ENCODE measurements at regions not wholly inside any gene's neighbourhood (a gene's known extent, or its start where the extent isn't known, plus 50 kb on each side); places are given as distances from the start of the nearest gene placed in this dataset.

DNA sequence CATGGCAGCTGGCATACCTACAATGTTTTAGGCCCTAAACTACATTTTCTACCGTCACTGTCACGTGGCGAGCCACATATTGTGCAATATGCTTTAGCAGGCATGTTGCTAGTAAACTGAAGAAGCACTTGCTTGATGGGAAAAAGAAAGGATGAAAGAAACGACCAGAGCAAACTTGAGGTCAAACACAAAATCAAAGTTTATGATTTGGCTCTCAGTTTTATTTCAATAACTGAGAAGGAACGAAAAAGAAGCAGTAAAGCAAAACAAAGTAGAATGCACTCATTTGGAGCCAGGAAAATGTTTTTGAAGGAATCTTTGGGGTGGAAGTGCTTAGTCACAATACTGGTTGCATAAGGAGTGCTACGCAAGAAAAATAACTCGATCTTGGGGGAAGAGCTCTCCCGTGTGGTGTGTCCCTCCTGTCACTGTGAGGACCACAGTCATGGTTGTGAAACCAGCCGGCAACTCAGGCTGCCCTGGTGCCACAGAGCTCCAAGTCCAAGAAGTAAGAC, 349.8 kb downstream of the RBM43 start:
- no peak overlapping the region for H3K9ac ChIP-seq (ENCODE audit: low read length)
- no peak overlapping the region for H3K27ac ChIP-seq (ENCODE audit: low read depth, low read length)
- no peaks in the 10 kb centered on the region for H3K27me3 ChIP-seq (ENCODE audit: control insufficient read depth in 1 of 2, insufficient read depth in 2 of 2, low read length in 2 of 2)

DNA sequence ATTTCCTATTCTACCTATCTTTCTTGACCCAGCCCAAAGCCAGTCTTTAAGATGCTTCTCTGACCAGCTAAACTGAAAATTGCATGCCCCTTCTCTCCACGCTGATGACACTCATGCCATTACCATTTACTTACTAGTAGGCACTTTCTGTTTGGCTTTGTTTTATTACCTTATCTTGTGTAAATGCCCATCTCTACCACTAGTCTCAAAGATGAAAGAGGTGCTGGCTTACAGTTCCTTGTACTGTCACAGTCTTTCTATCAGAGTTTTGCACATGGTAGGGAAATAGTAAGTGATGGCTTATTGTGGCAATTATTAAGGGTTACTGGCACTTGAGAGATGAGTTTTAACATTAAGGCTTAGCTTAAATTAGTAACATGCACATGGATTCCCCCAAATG, 352.1 kb downstream of the RBM43 start:
- H3K36me3 ChIP-seq (ENCODE audit: insufficient read depth, low read length) = no peaks in the 10 kb centered on the region
- no peak overlapping the region for H3K27ac ChIP-seq (ENCODE audit: low read depth, low read length)
- H3K9ac ChIP-seq (ENCODE audit: low read length) = no peak overlapping the region
- no peak overlapping the region for H3K4me3 ChIP-seq (ENCODE audit: low read depth in 1 of 2, low read length in 2 of 2)
- no peaks in the 10 kb centered on the region for H3K9me3 ChIP-seq (ENCODE audit: low read length)
- no peaks in the 10 kb centered on the region for H3K4me1 ChIP-seq (ENCODE audit: insufficient read depth, low read length)
- no peaks in the 10 kb centered on the region for H3K27me3 ChIP-seq (ENCODE audit: control insufficient read depth in 1 of 2, insufficient read depth in 2 of 2, low read length in 2 of 2)

More for the DNA sequence above, 349.8 kb downstream of the RBM43 start:
- Histone ChIP-seq H3K4me3 (ENCODE audit: low read depth in 1 of 2, low read length in 2 of 2) (peak overlapping the region in 1 of 2 donors; percentile 11), H3K36me3 (ENCODE audit: insufficient read depth, low read length) (no peaks in the 10 kb centered on the region), H3K4me1 (ENCODE audit: insufficient read depth, low read length) (no peaks in the 10 kb centered on the region), H3K9me3 (ENCODE audit: low read length) (no peaks in the 10 kb centered on the region)

DNA sequence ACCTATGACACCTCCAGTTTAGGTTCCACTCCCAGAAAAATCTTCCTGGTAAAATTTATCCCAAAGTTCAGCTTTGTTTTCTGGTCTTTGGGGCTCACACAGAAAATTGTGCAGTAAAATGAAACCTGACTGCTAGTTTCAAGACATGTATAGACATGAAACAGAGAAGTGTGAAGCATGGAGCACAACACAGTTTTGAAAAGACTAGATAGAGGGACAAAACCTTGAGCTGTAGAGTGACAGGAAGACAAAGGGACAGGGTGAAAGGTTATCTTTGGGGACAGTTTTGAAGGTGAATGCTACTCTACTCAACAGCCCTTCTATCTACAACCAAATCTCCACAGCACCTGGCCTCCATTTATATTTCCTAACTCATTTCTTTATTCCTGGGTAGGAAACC, 352.6 kb downstream of the RBM43 start:
- Histone ChIP-seq H3K27ac (ENCODE audit: low read depth, low read length) (no peak overlapping the region), H3K36me3 (ENCODE audit: insufficient read depth, low read length) (no peaks in the 10 kb centered on the region), H3K27me3 (ENCODE audit: control insufficient read depth in 1 of 2, insufficient read depth in 2 of 2, low read length in 2 of 2) (no peaks in the 10 kb centered on the region), H3K4me3 (ENCODE audit: low read depth in 1 of 2, low read length in 2 of 2) (no peak overlapping the region), H3K9ac (ENCODE audit: low read length) (no peak overlapping the region), H3K4me1 (ENCODE audit: insufficient read depth, low read length) (no peaks in the 10 kb centered on the region), H3K9me3 (ENCODE audit: low read length) (no peaks in the 10 kb centered on the region)

DNA sequence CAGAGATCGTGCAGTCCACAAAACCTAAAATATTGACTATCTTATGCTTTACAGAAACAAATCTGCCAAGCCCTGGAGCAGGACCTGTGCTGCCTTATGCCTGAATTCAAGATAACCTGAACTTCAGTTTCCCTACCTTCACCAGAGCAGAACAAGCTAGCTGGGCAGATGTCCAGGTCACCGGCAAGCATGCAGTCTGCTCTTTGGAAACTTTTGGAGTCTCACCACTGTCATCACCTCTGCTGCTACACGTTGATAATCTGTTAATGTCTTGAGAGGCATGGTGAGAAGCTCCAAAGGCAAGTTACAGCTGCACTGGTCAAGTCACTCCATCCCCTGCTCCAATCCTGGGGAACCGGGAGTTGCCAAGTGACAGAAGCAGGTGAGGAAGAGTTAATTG, 354.2 kb downstream of the RBM43 start:
- Histone ChIP-seq H3K27ac (ENCODE audit: low read depth, low read length) (no peak overlapping the region), H3K9ac (ENCODE audit: low read length) (no peak overlapping the region), H3K4me1 (ENCODE audit: insufficient read depth, low read length) (no peaks in the 10 kb centered on the region), H3K4me3 (ENCODE audit: low read depth in 1 of 2, low read length in 2 of 2) (no peak overlapping the region), H3K9me3 (ENCODE audit: low read length) (no peaks in the 10 kb centered on the region), H3K36me3 (ENCODE audit: insufficient read depth, low read length) (no peaks in the 10 kb centered on the region), H3K27me3 (ENCODE audit: control insufficient read depth in 1 of 2, insufficient read depth in 2 of 2, low read length in 2 of 2) (no peaks in the 10 kb centered on the region)

DNA sequence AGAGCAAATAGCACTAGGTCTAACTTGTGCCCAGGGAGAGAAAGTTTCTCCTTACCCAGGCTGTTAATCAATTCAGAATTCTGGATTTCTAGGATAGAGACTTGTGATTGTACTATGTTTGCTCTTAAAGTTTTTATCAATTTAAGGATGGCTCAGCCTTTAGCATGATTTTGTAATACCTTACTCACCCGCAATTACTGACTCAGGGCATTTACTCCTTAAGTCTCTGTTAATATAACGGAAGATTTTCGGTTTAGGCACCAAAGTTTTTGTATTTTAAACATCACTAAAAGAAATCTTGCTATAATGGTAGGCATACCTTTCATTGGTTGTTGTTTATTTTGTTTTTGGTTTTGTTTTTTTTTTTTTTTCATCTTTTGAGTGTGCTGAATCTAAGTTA, 358.2 kb downstream of the RBM43 start:
- H3K27me3 ChIP-seq (ENCODE audit: control insufficient read depth in 1 of 2, insufficient read depth in 2 of 2, low read length in 2 of 2) = no peaks in the 10 kb centered on the region
- no peak overlapping the region for H3K4me3 ChIP-seq (ENCODE audit: low read depth in 1 of 2, low read length in 2 of 2)
- no peak overlapping the region for H3K9ac ChIP-seq (ENCODE audit: low read length)
- H3K36me3 ChIP-seq (ENCODE audit: insufficient read depth, low read length) = no peaks in the 10 kb centered on the region
- H3K4me1 ChIP-seq (ENCODE audit: insufficient read depth, low read length) = no peaks in the 10 kb centered on the region
- no peaks in the 10 kb centered on the region for H3K9me3 ChIP-seq (ENCODE audit: low read length)
- H3K27ac ChIP-seq (ENCODE audit: low read depth, low read length) = no peak overlapping the region

DNA sequence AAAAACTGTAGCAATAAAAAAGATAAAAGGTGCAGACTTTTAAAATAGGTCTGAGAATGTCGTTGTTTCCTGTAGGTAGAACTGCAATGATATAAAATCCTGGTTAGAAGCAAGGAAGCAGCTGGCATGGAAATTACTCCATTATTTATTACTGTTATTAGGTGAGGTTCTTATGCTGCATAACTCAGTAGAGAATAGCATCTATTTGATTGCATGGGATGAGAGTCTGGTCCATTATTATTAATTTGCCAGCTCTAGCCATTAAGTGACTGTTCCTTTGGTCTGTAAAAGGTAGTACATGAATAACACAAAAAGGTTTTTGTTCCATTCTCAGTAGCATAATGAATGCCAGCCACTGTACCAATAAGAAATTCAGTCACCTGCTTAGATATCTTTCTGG, 358.6 kb downstream of the RBM43 start:
- Histone ChIP-seq H3K4me3 (ENCODE audit: low read depth in 1 of 2, low read length in 2 of 2) (no peak overlapping the region), H3K27me3 (ENCODE audit: control insufficient read depth in 1 of 2, insufficient read depth in 2 of 2, low read length in 2 of 2) (no peaks in the 10 kb centered on the region), H3K4me1 (ENCODE audit: insufficient read depth, low read length) (no peaks in the 10 kb centered on the region), H3K9ac (ENCODE audit: low read length) (no peak overlapping the region), H3K27ac (ENCODE audit: low read depth, low read length) (no peak overlapping the region), H3K36me3 (ENCODE audit: insufficient read depth, low read length) (no peaks in the 10 kb centered on the region), H3K9me3 (ENCODE audit: low read length) (no peaks in the 10 kb centered on the region)

DNA sequence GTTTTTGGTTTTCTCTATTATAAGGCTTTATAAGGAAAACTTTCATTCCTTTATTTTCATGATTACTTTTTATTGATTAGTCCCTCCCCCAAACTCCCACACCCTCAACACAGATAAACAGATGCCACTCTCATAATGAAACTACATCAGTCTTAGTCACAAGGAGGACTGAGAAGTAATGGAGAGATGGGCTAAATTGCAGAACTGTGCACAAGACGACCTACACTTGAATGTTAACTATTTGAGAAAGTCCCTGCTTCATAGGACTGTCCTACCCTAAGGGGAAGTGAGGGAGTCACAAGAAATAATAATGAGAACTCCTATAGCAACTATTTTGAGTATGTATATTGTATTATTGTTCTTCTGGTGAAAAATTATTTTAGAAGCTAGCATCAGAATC, 360.8 kb downstream of the RBM43 start:
- Histone ChIP-seq H3K27ac (ENCODE audit: low read depth, low read length) (no peak overlapping the region), H3K9me3 (ENCODE audit: low read length) (no peaks in the 10 kb centered on the region), H3K9ac (ENCODE audit: low read length) (no peak overlapping the region), H3K27me3 (ENCODE audit: control insufficient read depth in 1 of 2, insufficient read depth in 2 of 2, low read length in 2 of 2) (no peaks in the 10 kb centered on the region), H3K4me1 (ENCODE audit: insufficient read depth, low read length) (no peaks in the 10 kb centered on the region), H3K4me3 (ENCODE audit: low read depth in 1 of 2, low read length in 2 of 2) (no peak overlapping the region), H3K36me3 (ENCODE audit: insufficient read depth, low read length) (no peaks in the 10 kb centered on the region)

DNA sequence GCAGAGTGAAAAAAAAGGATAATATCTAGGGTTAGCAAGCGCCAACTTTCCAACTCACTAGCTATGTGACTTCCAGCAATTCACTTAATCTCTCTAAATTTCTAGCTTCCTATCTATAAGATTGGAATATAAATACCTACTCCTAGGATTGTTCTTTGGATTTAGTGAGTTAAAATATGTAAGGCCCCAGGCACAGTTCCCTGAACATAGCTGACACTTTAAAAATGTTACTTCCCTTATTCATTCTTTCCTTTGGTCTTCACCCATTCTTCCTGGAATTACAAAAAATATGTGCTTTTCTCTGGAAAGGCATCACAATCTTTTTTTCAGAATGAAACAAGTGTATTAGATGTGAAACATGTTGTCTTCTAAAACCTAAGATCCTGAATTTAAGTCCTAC, 365.7 kb downstream of the RBM43 start:
- Histone ChIP-seq H3K36me3 (ENCODE audit: insufficient read depth, low read length) (no peaks in the 10 kb centered on the region), H3K27ac (ENCODE audit: low read depth, low read length) (no peak overlapping the region), H3K4me1 (ENCODE audit: insufficient read depth, low read length) (no peaks in the 10 kb centered on the region), H3K9ac (ENCODE audit: low read length) (no peak overlapping the region), H3K27me3 (ENCODE audit: control insufficient read depth in 1 of 2, insufficient read depth in 2 of 2, low read length in 2 of 2) (no peaks in the 10 kb centered on the region), H3K9me3 (ENCODE audit: low read length) (no peaks in the 10 kb centered on the region), H3K4me3 (ENCODE audit: low read depth in 1 of 2, low read length in 2 of 2) (no peak overlapping the region)

DNA sequence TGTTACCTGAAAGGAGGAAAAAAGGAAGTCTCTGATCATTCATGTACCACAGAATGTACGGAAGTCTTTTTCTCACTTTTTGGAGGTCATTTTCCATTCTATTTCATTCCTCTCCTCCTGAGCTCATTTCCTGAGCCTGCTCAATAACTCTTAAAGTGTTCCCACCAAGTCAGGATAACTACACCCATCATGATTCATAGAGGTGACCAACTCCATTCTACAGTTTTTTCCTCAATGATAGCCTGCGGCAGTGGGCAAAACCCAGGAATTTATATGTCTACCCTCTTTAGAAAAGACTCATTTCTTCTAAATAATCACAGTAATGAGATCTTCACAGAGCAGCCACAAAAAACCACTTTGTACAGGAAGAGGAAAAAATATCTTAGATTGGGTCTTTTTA, 372.5 kb downstream of the RBM43 start:
- no peaks in the 10 kb centered on the region for H3K4me1 ChIP-seq (ENCODE audit: insufficient read depth, low read length)
- no peaks in the 10 kb centered on the region for H3K27me3 ChIP-seq (ENCODE audit: control insufficient read depth in 1 of 2, insufficient read depth in 2 of 2, low read length in 2 of 2)
- H3K4me3 ChIP-seq (ENCODE audit: low read depth in 1 of 2, low read length in 2 of 2) = no peak overlapping the region
- no peak overlapping the region for H3K9ac ChIP-seq (ENCODE audit: low read length)
- no peak overlapping the region for H3K27ac ChIP-seq (ENCODE audit: low read depth, low read length)
- no peaks in the 10 kb centered on the region for H3K36me3 ChIP-seq (ENCODE audit: insufficient read depth, low read length)
- no peaks in the 10 kb centered on the region for H3K9me3 ChIP-seq (ENCODE audit: low read length)

DNA sequence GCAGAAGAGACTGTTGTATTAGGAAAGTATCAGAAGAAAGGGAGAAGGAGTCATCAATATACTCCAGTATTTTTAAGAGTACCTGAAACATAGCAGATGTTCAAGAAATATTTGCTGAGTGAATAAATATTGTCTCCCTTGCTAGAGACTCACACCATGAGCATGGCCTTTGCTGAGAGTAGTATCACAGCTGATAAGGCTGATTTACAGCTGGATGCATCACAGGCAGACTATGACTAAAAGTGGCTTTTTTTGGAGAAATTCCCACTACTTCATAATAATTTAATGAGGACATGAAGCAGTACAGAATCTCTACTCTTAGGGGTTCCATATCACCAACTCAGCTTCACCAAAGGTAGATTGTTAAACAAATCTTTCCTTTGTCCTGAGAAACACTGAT, 373.3 kb downstream of the RBM43 start:
- Histone ChIP-seq H3K9me3 (ENCODE audit: low read length) (no peaks in the 10 kb centered on the region), H3K27me3 (ENCODE audit: control insufficient read depth in 1 of 2, insufficient read depth in 2 of 2, low read length in 2 of 2) (no peaks in the 10 kb centered on the region), H3K27ac (ENCODE audit: low read depth, low read length) (no peak overlapping the region), H3K9ac (ENCODE audit: low read length) (no peak overlapping the region), H3K4me1 (ENCODE audit: insufficient read depth, low read length) (no peaks in the 10 kb centered on the region), H3K36me3 (ENCODE audit: insufficient read depth, low read length) (no peaks in the 10 kb centered on the region), H3K4me3 (ENCODE audit: low read depth in 1 of 2, low read length in 2 of 2) (no peak overlapping the region)

DNA sequence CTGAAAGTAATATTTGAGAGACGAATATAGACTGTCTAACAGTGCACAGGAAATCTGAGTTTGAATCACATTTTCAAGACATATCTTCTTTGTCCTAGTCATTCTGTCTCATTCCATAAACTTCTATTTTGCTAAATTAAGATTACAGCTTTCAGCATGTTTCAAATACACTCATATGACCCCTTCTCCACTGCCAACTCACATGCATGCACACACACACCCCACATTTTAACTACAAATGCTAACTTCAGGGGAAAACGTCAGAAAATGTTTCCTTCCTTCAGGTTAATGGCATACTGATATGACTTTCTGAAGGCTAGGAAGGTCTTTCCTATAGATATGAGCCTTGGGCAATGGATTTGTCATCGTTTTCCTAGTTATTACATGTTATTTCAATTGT, 373.7 kb downstream of the RBM43 start:
- Histone ChIP-seq H3K27me3 (ENCODE audit: control insufficient read depth in 1 of 2, insufficient read depth in 2 of 2, low read length in 2 of 2) (no peaks in the 10 kb centered on the region), H3K9me3 (ENCODE audit: low read length) (no peaks in the 10 kb centered on the region), H3K36me3 (ENCODE audit: insufficient read depth, low read length) (no peaks in the 10 kb centered on the region), H3K4me1 (ENCODE audit: insufficient read depth, low read length) (no peaks in the 10 kb centered on the region), H3K9ac (ENCODE audit: low read length) (no peak overlapping the region), H3K27ac (ENCODE audit: low read depth, low read length) (no peak overlapping the region), H3K4me3 (ENCODE audit: low read depth in 1 of 2, low read length in 2 of 2) (no peak overlapping the region)

DNA sequence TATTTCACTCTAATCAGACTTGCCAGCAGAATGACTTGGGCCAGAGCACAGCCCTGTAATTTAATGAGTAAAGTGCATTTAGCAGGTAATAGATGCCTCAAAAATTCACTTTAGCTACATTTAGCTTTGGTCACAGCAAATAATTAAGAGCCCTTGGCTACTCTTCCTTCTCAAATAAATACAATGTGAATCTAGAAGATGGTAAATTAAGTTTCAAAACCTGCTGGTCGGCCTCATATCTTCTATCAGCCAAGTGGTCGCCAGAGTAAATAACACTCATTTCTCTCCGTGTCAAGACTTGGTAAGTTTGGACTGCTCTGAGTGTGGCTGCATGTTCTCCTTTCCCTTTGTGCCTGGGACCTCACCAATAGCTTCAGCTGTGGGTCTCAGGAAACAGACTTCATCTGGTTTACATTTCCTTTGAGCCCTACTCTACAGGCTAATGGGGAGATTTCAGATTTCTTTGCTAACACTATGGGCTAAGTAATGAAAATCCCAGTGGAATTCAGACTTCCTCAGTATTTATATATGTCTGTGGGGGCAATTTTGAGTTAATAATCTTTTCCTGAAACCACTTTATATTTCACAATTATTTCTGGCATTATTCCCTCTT, 375.8 kb downstream of the RBM43 start:
- Histone ChIP-seq H3K4me1 (ENCODE audit: insufficient read depth, low read length) (no peaks in the 10 kb centered on the region), H3K36me3 (ENCODE audit: insufficient read depth, low read length) (no peaks in the 10 kb centered on the region), H3K9ac (ENCODE audit: low read length) (no peak overlapping the region), H3K4me3 (ENCODE audit: low read depth in 1 of 2, low read length in 2 of 2) (no peak overlapping the region), H3K9me3 (ENCODE audit: low read length) (no peaks in the 10 kb centered on the region), H3K27ac (ENCODE audit: low read depth, low read length) (no peak overlapping the region), H3K27me3 (ENCODE audit: control insufficient read depth in 1 of 2, insufficient read depth in 2 of 2, low read length in 2 of 2) (no peaks in the 10 kb centered on the region)
